ENCODE measurements at regions not wholly inside any gene's neighbourhood (a gene's known extent, or its start where the extent isn't known, plus 50 kb on each side); places are given as distances from the start of the nearest gene placed in this dataset.

GRCh38 chr4:146577111-146577510 is 55.4 kb upstream of the SLC10A7 start:
- no peak for DNase-seq

GRCh38 chr4:146582864-146583263 is 55.8 kb upstream of the POU4F2 start:
- peak; percentile 13 for DNase-seq

- no peak for DNase-seq
Observed at GRCh38 chr4:146585761-146586333, 52.8 kb upstream of the POU4F2 start.
